ENCODE measurements at regions not wholly inside any gene's neighbourhood (a gene's known extent, or its start where the extent isn't known, plus 50 kb on each side); places are given as distances from the start of the nearest gene placed in this dataset.

DNA sequence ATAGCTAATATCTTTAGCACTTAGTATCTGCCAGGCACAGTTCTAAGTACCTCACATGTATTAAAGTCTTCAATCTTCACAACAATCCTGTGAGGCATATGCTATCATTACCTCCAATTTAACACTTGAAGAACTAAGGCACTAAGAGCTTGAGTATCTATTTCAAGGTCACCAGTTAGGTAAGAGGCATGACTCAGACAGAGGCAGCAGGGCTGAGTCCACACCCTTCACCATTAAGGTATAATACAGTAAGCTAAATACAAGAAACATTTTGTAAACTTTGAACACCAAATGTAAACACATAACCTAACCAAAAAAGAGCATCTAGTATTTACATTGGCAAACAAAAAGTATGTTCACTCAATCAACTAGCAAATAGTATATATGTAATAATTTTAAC is 1410.9 kb downstream of the PCDH18 start:
- no peaks in the 10 kb centered on the region for H3K27me3 Mint-ChIP-seq

DNA sequence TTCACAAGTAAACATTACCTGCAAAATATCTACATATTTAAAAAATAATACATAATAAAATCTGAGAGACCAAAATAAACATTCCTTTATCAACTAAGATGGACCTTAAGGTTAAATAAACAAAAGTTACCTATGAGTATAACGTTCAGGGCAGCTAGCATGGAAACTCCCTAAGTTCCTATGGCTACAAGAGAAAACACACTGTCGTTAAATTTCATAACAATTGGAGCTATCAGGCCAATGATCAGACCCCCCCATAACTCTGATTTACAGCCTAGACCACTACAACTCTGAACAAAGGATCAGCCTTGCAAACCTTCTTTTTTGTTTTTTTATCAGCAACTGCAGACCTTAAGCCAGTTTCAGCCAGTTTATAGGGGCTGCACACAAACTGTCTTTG is 1418.4 kb downstream of the PCDH18 start:
- ATAC-seq (no peak), DNase-seq (ENCODE audit: low spot score) (no peak)
- H3K36me3 Mint-ChIP-seq: no peaks in the 10 kb centered on the region
- H3K27me3 Mint-ChIP-seq: no peaks in the 10 kb centered on the region
- H3K4me3 Mint-ChIP-seq: no peak overlapping the region
- no peak overlapping the region for H3K27ac Mint-ChIP-seq
- H3K9me3 Mint-ChIP-seq: peaks cover 4% of the 10 kb centered on the region
- no peaks in the 10 kb centered on the region for H3K4me1 Mint-ChIP-seq (ENCODE audit: low read depth in 2 of 2)

More for the DNA sequence above, 1410.9 kb downstream of the PCDH18 start:
- Mint-ChIP-seq H3K27ac (no peak overlapping the region), H3K36me3 (no peaks in the 10 kb centered on the region), H3K4me3 (no peak overlapping the region), H3K9me3 (peaks cover 4% of the 10 kb centered on the region), H3K4me1 (ENCODE audit: low read depth in 2 of 2) (no peaks in the 10 kb centered on the region)
- no peak for DNase-seq (ENCODE audit: low spot score)
- ATAC-seq: no peak

DNA sequence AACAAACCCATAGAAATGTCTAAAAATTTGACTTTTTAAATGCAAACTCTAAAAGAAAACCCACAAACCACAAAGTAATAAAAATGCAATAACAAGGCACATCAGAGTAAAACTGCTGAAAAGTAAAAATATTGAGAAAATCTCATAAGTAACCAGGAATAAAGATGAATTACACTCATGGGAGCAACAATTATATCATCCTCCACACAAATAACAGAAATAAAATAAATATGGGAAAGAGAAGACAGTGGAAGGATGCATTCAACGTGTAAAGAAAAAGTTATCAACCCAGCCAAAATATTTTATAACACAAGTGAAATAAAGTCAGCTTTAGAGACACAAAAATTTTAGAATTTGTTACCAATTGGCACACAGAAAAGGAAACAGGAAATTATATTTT is 1420.2 kb downstream of the PCDH18 start:
- no peaks in the 10 kb centered on the region for H3K36me3 Mint-ChIP-seq
- no peaks in the 10 kb centered on the region for H3K27me3 Mint-ChIP-seq
- no peak overlapping the region for H3K27ac Mint-ChIP-seq
- no peak overlapping the region for H3K4me3 Mint-ChIP-seq
- no peak for ATAC-seq
- no peaks in the 10 kb centered on the region for H3K4me1 Mint-ChIP-seq (ENCODE audit: low read depth in 2 of 2)
- H3K9me3 Mint-ChIP-seq: peaks cover 4% of the 10 kb centered on the region
- no peak for DNase-seq (ENCODE audit: low spot score)

DNA sequence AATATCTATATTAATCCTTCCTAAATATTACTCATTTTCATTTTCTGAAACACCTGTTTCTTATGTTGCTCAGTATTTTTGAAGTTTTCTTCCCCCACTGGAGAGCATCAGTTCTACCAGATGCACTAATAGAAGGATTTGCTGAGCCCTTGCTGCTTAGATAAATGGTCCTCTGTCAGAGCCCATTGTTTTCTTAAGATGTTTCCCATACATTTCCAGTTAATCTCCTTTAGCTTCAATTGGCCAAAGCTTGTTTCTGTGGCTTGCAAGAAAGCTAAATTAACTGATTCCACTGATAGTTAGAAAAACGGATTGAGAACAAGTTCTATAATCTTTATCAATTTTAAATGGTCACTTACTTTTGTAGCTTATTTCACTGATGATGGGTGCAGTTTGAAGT is 1425.5 kb downstream of the PCDH18 start:
- Mint-ChIP-seq H3K27me3 (no peaks in the 10 kb centered on the region), H3K9me3 (peaks cover 6% of the 10 kb centered on the region), H3K4me1 (ENCODE audit: low read depth in 2 of 2) (no peaks in the 10 kb centered on the region), H3K27ac (no peak overlapping the region), H3K4me3 (no peak overlapping the region), H3K36me3 (no peaks in the 10 kb centered on the region)
- no peak for ATAC-seq
- DNase-seq (ENCODE audit: low spot score): no peak

DNA sequence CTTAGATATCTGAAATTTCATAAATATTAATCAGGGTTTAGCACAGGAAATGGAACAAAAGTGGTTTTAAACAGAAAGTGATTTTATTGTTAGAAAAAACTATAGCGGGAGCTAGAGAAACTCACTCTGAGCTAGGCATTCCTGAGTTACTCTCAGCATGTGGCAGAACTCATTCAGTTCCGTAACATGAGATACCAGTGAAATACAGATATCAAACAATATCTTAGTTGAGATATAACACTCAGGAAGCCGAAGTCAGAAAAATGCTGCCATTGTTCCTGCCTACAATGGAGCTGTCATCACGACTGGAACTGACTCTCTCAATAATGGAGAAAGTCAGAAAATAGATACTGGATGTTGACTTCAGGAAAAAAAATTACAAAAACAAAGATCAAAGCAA is 1428.7 kb downstream of the PCDH18 start:
- Mint-ChIP-seq H3K27me3 (no peaks in the 10 kb centered on the region), H3K4me1 (ENCODE audit: low read depth in 2 of 2) (no peaks in the 10 kb centered on the region), H3K27ac (no peak overlapping the region), H3K9me3 (peaks cover 6% of the 10 kb centered on the region), H3K4me3 (no peak overlapping the region), H3K36me3 (no peaks in the 10 kb centered on the region)
- DNase-seq (ENCODE audit: low spot score) (no peak), ATAC-seq (no peak)

DNA sequence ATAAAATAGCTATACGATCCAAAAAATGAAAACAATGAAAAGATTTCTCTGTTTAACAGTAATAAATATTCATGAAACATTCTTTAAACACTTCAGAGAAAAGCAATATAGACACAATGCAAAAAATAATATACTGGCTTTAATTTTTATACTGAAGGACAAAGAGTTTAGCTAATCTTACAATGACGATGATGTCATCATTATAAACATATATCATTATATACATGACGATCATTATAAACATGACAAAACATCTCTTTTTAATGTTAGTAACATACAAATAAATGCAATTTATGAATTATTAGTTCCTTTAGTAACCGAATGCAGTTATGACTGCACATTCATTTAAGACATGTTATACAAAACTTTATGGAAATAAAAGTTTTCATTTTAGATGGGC is 1434.6 kb downstream of the PCDH18 start:
- DNase-seq (ENCODE audit: low spot score) (no peak), ATAC-seq (no peak)
- H3K9me3 Mint-ChIP-seq: peaks cover 6% of the 10 kb centered on the region
- no peaks in the 10 kb centered on the region for H3K36me3 Mint-ChIP-seq
- H3K27me3 Mint-ChIP-seq: no peaks in the 10 kb centered on the region
- H3K27ac Mint-ChIP-seq: no peak overlapping the region
- no peak overlapping the region for H3K4me3 Mint-ChIP-seq
- H3K4me1 Mint-ChIP-seq (ENCODE audit: low read depth in 2 of 2): no peaks in the 10 kb centered on the region

DNA sequence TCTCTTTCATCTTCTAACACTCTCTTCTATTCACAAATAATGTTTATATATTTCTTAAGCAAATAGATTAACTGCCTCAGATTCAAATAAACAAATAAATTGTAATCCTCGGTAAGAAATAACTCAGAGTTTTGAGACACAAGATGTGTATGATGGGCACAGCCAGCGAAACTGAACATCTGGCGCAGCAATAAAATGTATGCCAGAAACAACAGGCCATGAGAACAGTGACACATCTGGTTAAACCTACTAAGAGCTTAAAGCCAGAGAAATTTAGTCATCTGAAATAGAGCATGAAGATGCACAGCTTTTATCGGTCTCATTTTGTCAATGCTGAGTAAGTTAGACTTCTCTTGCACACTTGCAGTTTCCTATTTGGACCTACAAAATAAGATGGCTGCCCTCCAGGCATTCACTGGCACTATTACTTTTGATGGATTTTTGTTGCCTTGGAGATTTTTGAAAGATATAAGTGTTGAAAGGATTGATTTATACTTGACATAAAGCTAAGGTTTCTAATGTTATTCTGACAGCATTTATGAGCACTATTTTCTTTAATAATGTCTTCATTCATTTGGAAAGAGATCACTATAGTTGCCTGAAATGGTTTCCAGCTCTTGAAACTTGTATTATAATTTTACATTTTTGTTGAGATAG is 1444.0 kb downstream of the PCDH18 start:
- ATAC-seq (no peak), DNase-seq (ENCODE audit: low spot score) (no peak)
- Mint-ChIP-seq H3K9me3 (peaks cover 4% of the 10 kb centered on the region), H3K27ac (no peak overlapping the region), H3K27me3 (no peaks in the 10 kb centered on the region), H3K4me3 (no peak overlapping the region), H3K4me1 (ENCODE audit: low read depth in 2 of 2) (no peaks in the 10 kb centered on the region), H3K36me3 (no peaks in the 10 kb centered on the region)

DNA sequence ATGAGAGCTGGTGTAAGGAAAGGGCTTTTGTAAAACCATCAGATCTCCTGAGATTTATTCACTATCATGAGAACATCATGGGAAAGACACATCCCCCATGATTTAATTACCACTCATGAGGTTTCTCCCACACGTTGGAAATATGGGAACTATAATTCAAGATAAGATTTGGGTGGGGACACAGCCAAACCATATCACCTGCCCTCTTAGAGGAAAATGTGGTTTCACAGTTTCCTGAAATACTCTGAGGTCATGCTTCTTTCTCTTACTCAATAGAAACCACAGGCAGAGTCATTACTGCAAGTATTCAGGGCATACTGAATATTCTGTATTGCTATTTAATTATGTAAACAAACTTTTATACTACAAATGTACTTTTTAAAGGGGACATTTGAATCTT is 1453.3 kb downstream of the PCDH18 start:
- H3K27me3 Mint-ChIP-seq: no peaks in the 10 kb centered on the region
- ATAC-seq (no peak), DNase-seq (ENCODE audit: low spot score) (no peak)
- no peaks in the 10 kb centered on the region for H3K4me1 Mint-ChIP-seq (ENCODE audit: low read depth in 2 of 2)
- no peaks in the 10 kb centered on the region for H3K9me3 Mint-ChIP-seq
- H3K27ac Mint-ChIP-seq: no peak overlapping the region
- no peak overlapping the region for H3K4me3 Mint-ChIP-seq
- no peaks in the 10 kb centered on the region for H3K36me3 Mint-ChIP-seq

DNA sequence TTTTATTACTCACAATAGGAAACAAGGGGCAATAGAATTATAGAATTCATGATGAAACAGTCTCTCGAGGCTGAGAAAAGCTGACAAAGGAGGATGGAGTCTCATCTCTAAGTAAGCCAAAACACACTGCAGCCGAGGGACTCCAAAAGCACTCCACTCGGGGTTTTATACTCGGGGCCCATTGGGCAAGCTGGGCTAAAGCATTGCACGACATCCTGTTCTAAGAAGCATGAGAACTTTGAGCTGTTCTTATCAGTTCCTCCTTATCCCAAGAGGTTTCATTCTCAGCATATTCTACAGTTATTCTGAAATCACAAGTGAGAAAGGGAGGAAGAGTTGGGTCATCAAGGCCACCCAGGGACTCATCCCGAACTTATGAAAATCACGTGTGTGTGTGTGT is 1475.5 kb downstream of the PCDH18 start:
- H3K36me3 Mint-ChIP-seq: no peaks in the 10 kb centered on the region
- no peaks in the 10 kb centered on the region for H3K4me1 Mint-ChIP-seq (ENCODE audit: low read depth in 2 of 2)
- DNase-seq (ENCODE audit: low spot score) (no peak), ATAC-seq (no peak)
- peaks cover 3% of the 10 kb centered on the region for H3K9me3 Mint-ChIP-seq
- no peaks in the 10 kb centered on the region for H3K27me3 Mint-ChIP-seq
- H3K27ac Mint-ChIP-seq: no peak overlapping the region
- no peak overlapping the region for H3K4me3 Mint-ChIP-seq

DNA sequence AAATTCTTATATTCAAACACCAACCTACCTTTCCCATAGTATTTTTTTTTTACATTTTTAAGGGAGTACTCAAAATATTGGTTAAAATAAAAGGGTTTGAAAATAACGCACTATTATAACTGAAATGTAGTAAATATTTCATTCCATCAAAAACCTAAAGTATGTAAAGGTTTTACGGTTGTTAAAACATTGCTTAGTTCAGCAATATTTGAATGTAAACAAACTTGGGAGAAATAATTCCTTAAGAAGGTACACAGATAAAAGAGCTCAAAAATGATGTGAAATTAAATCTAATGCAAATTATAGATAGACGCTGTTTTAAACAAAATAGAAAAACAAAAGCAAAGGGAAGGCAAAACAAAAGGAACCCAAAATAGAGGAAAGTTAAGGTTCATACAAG is 1476.9 kb downstream of the PCDH18 start:
- Mint-ChIP-seq H3K4me3 (no peak overlapping the region), H3K4me1 (ENCODE audit: low read depth in 2 of 2) (no peaks in the 10 kb centered on the region), H3K36me3 (no peaks in the 10 kb centered on the region), H3K27ac (no peak overlapping the region), H3K27me3 (no peaks in the 10 kb centered on the region), H3K9me3 (peaks cover 3% of the 10 kb centered on the region)
- DNase-seq (ENCODE audit: low spot score) (no peak), ATAC-seq (no peak)

DNA sequence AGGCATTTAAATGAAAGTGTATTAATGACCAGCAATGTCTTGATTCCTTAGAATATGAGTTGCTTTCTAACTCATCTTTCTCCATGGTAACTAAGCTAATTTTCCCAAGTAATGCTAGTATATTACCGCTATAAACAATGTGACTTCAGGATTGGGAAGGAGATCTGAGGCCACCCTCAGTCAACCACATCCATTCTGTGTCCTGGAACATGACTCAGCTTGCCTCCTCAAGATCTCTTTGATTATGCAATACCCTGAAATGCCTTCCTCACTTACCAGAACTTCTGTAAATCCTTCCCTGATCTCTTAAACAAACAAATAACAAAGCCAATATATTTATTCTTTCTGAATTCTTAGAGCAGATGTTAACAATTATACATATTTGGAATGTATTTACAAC is 1495.5 kb downstream of the PCDH18 start:
- Mint-ChIP-seq H3K36me3 (no peaks in the 10 kb centered on the region), H3K4me3 (no peak overlapping the region), H3K9me3 (peaks cover 7% of the 10 kb centered on the region), H3K27me3 (no peaks in the 10 kb centered on the region), H3K4me1 (ENCODE audit: low read depth in 2 of 2) (no peaks in the 10 kb centered on the region), H3K27ac (no peak overlapping the region)
- no peak for DNase-seq (ENCODE audit: low spot score)
- ATAC-seq: no peak

DNA sequence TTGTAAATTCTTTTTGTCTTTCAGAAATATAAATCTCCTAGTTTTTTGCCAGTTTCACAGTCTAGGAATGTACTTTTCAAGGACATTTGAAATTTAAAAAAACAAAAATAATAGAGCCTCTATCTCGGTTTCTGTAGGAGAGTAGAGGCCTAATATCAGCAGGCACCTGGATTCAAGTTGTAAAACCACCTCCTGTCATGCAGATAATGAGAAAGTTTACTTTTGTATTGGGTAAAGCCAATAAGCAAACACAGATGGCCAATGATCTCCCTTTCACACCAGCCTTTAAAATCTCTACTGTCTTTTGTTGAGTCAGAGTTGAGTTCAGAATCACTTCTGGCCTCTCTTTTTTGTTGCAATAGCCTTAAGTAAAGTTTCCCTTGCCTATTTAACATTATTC is 1499.9 kb downstream of the PCDH18 start:
- Mint-ChIP-seq H3K36me3 (no peaks in the 10 kb centered on the region), H3K27ac (no peak overlapping the region), H3K27me3 (no peaks in the 10 kb centered on the region), H3K9me3 (peaks cover 7% of the 10 kb centered on the region), H3K4me1 (ENCODE audit: low read depth in 2 of 2) (no peaks in the 10 kb centered on the region), H3K4me3 (no peak overlapping the region)
- DNase-seq (ENCODE audit: low spot score) (no peak), ATAC-seq (no peak)

DNA sequence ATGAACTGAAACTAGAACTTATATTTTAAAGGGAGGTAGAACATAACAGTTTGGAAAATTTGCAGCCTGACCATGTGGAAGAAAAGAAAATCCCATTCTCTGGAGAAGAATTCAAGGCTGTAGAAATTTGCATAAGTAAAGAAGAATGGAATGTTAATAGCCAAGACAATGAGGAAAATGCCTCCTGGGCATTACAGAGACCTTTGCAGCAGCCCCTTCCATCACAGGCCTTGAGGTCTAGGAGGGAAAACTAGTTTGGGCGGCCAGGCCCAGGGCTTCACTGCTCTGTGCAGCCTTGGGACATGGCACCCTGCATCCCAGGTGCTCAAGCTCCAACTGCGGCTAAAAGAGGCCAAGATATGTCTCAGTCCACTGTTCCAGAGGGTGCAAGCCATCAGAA is 1506.8 kb downstream of the PCDH18 start:
- Mint-ChIP-seq H3K4me3 (no peak overlapping the region), H3K27ac (no peak overlapping the region), H3K4me1 (ENCODE audit: low read depth in 2 of 2) (no peaks in the 10 kb centered on the region), H3K9me3 (peaks cover 19% of the 10 kb centered on the region), H3K36me3 (peaks cover 6% of the 10 kb centered on the region), H3K27me3 (no peaks in the 10 kb centered on the region)
- no peak for DNase-seq (ENCODE audit: low spot score)
- no peak for ATAC-seq

DNA sequence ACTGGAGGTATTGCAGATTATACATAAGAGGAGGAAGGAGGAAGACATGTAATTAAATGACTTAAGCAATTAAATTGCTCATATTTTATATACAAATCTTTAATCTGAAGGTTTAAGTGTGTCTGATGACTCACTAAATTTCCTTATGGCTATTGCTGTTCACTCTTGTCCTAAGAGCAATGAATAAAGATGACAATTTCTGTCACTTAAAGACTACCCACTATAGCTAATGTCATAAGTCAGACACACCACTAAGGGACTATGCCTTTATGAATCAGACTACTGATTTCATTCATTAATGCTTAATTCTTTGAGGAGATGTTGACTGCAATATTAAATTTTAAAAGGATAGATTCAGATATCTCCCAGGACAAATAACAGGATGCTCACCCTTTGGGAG is 1514.7 kb downstream of the PCDH18 start:
- Mint-ChIP-seq H3K27ac (no peak overlapping the region), H3K9me3 (no peaks in the 10 kb centered on the region), H3K36me3 (no peaks in the 10 kb centered on the region), H3K27me3 (no peaks in the 10 kb centered on the region), H3K4me3 (no peak overlapping the region), H3K4me1 (ENCODE audit: low read depth in 2 of 2) (no peaks in the 10 kb centered on the region)
- DNase-seq (ENCODE audit: low spot score): no peak
- no peak for ATAC-seq

DNA sequence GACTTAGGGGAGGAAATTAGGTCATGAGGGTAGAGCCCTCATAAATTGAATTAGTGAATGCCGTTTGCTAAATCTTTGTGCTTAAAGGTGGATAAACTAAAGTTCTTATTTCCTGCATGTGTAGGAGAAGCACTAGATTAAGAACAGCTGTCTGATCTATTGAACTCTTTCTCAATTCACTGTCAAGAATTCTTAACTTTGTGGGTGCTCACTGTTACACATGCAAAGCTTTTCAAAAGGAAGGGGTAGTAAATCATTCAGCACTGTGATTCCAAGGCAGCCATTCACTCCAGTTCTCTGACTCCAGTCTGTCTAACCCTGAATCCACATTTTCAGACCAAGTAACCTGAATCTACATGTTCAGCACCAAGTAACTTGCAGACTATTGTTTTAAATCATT is 1520.1 kb downstream of the PCDH18 start:
- Mint-ChIP-seq H3K9me3 (no peaks in the 10 kb centered on the region), H3K27me3 (no peaks in the 10 kb centered on the region), H3K27ac (no peak overlapping the region), H3K36me3 (no peaks in the 10 kb centered on the region), H3K4me1 (ENCODE audit: low read depth in 2 of 2) (no peaks in the 10 kb centered on the region), H3K4me3 (no peak overlapping the region)
- DNase-seq (ENCODE audit: low spot score): no peak
- no peak for ATAC-seq

All from natural killer cell treated with Interleukin-12 subunit alpha and Interleukin-12 subunit beta and Interleukin-15 and Interleukin-18, amount 100 ng/mL, for 72 hours (primary cell).